ENCODE measurements at regions not wholly inside any gene's neighbourhood (a gene's known extent, or its start where the extent isn't known, plus 50 kb on each side); places are given as distances from the start of the nearest gene placed in this dataset.

DNA sequence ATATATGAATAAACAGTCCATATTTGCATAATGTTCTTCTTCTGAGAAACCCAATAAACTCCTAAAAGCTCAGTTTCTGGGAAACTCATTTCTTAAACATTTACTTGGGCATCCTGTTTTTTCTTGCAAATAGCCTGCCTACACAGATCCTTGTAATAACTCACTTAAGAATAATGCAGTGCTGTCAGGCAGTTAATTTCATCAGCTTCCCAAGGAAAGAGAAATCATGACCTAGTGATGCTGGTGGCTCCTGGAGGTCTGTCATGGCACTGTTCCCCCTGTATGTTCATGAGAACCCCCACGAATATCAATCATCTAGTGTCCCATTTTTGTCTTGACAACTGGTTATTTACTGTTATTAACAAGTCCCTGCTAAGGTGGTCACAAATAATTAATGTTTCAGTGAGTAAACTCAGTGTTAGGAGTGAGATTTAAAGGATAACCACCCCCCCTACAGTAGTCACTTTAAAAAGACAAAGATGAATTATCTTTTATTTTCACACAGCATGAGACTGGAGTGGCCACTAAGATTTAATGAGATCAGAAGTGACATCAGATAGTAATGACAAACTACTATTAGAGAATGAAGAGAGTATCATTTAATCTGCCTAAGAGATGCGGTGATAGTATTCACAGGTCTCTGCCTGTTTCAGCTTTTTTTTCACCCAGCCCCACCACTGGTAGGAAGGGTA is 279.5 kb upstream of the NECTIN3 start:
- intact Hi-C loops (cut with micrococcal nuclease; ENCODE audit: unreplicated experiment) (no loop called here), in situ Hi-C loops (cut with MboI) (no loop called here)
- ChIA-PET CTCF (no interaction called here), SMC1A (ENCODE audit: uncharacterized antibody, unreplicated experiment) (no interaction called here), POLR2A (no interaction called here), RAD21 (ENCODE audit: unreplicated experiment) (interaction anchor here (0.9 kb wide), 1 partner anchor 11 kb away, joined by 3 read pairs; no protein-coding TSS in a partner anchor)
- H3K27me3 ChIP-seq (replicated peaks in 1 of 2; ENCODE audit: control insufficient read depth in 2 of 2, insufficient read depth in 2 of 2, low read length in 1 of 2) = no peaks in the 10 kb centered on the region
- no peaks in the 10 kb centered on the region for H3K79me2 ChIP-seq (ENCODE audit: control insufficient read depth, insufficient read depth, low read length)
- BruUV-seq (replicated peaks) = no TSS peak
- no peaks in the 10 kb centered on the region for H3K9me3 ChIP-seq (replicated peaks; ENCODE audit: control insufficient read depth, insufficient read depth, low read length)
- DNase-seq (ENCODE audit: low read depth, low spot score) = no peak
- H3K4me2 ChIP-seq (ENCODE audit: control insufficient read depth, insufficient read depth) = no peak overlapping the region
- H3K4me1 ChIP-seq (ENCODE audit: control insufficient read depth, insufficient read depth, low read length) = no peaks in the 10 kb centered on the region
- 46% methylated on average over 2 of the region's 2 CpGs for WGBS (ENCODE audit: insufficient coverage, insufficient replicate concordance, low lambda C conversion rate, missing lambda C conversion rate)
- H3K4me3 ChIP-seq = no peak overlapping the region
- no peak for ATAC-seq
- no peak overlapping the region for H3K9ac ChIP-seq (ENCODE audit: control insufficient read depth, insufficient read depth, low read length)
- H2AFZ ChIP-seq (ENCODE audit: control insufficient read depth, low read depth, low read length) = no peak overlapping the region
- no peaks in the 10 kb centered on the region for H4K20me1 ChIP-seq (ENCODE audit: control insufficient read depth, insufficient read depth)
- H3K36me3 ChIP-seq (ENCODE audit: control insufficient read depth in 2 of 2, insufficient read depth in 2 of 2, low read length in 1 of 2) = no peaks in the 10 kb centered on the region
- no peak overlapping the region for H3K27ac ChIP-seq (ENCODE audit: control insufficient read depth, insufficient read depth)
- no peak for FAIRE-seq
- TF ChIP-seq HDAC2 (IDR thresholded peaks at IDR 0.05) = no peak
- TF ChIP-seq, protein P1, sequence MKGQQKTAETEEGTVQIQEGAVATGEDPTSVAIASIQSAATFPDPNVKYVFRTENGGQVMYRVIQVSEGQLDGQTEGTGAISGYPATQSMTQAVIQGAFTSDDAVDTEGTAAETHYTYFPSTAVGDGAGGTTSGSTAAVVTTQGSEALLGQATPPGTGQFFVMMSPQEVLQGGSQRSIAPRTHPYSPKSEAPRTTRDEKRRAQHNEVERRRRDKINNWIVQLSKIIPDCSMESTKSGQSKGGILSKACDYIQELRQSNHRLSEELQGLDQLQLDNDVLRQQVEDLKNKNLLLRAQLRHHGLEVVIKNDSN (IDR thresholded peaks at IDR 0.05; ENCODE audit: borderline replicate concordance, extremely low read length, insufficient read depth, low read depth, low read length) = no peak
- TF ChIP-seq POLR2AphosphoS5 (IDR thresholded peaks at IDR 0.05; ENCODE audit: low read length) = no peak
- TF ChIP-seq ZNF274 (IDR thresholded peaks at IDR 0.05; ENCODE audit: insufficient read depth, insufficient read length) = no peak
- no peak for TF ChIP-seq ZSCAN29 (IDR thresholded peaks at IDR 0.05)
- no peak for TF ChIP-seq NFYB (IDR thresholded peaks at IDR 0.05; ENCODE audit: insufficient read depth, low read depth, low read length)
- TF ChIP-seq, protein P2, sequence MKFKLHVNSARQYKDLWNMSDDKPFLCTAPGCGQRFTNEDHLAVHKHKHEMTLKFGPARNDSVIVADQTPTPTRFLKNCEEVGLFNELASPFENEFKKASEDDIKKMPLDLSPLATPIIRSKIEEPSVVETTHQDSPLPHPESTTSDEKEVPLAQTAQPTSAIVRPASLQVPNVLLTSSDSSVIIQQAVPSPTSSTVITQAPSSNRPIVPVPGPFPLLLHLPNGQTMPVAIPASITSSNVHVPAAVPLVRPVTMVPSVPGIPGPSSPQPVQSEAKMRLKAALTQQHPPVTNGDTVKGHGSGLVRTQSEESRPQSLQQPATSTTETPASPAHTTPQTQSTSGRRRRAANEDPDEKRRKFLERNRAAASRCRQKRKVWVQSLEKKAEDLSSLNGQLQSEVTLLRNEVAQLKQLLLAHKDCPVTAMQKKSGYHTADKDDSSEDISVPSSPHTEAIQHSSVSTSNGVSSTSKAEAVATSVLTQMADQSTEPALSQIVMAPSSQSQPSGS (IDR thresholded peaks at IDR 0.05; ENCODE audit: low read length) = no peak
- TF ChIP-seq SMAD1 (IDR thresholded peaks at IDR 0.05; ENCODE audit: low read depth, partially characterized antibody) = no peak
- no peak for TF ChIP-seq MXI1 (IDR thresholded peaks at IDR 0.05; ENCODE audit: low read depth, low read length)
- no peak for TF ChIP-seq SMAD5 (IDR thresholded peaks at IDR 0.05; ENCODE audit: low read depth)
- no peak for TF ChIP-seq SIN3A (IDR thresholded peaks at IDR 0.05; ENCODE audit: low read depth, low read length)
- no peak for TF ChIP-seq SP1 (IDR thresholded peaks at IDR 0.05; ENCODE audit: low read depth, low read length)
- no peak for TF ChIP-seq ZNF217 (IDR thresholded peaks at IDR 0.05)
- TF ChIP-seq, protein P3, sequence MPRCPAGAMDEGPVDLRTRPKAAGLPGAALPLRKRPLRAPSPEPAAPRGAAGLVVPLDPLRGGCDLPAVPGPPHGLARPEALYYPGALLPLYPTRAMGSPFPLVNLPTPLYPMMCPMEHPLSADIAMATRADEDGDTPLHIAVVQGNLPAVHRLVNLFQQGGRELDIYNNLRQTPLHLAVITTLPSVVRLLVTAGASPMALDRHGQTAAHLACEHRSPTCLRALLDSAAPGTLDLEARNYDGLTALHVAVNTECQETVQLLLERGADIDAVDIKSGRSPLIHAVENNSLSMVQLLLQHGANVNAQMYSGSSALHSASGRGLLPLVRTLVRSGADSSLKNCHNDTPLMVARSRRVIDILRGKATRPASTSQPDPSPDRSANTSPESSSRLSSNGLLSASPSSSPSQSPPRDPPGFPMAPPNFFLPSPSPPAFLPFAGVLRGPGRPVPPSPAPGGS (IDR thresholded peaks at IDR 0.05; ENCODE audit: borderline replicate concordance, insufficient read depth, low read depth, low read length, poor library complexity, severe bottlenecking) = no peak
- TF ChIP-seq, protein P4, sequence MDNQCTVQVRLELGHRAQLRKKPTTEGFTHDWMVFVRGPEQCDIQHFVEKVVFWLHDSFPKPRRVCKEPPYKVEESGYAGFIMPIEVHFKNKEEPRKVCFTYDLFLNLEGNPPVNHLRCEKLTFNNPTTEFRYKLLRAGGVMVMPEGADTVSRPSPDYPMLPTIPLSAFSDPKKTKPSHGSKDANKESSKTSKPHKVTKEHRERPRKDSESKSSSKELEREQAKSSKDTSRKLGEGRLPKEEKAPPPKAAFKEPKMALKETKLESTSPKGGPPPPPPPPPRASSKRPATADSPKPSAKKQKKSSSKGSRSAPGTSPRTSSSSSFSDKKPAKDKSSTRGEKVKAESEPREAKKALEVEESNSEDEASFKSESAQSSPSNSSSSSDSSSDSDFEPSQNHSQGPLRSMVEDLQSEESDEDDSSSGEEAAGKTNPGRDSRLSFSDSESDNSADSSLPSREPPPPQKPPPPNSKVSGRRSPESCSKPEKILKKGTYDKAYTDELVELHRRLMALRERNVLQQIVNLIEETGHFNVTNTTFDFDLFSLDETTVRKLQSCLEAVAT (IDR thresholded peaks at IDR 0.05) = no peak
- no peak for TF ChIP-seq POU2F2 (IDR thresholded peaks at IDR 0.05; ENCODE audit: borderline replicate concordance, low read depth, low read length)

Measured in GM12878 (cell line).